Omental fat pad (tissue), 3 donors: ENCODE measurements at regions not wholly inside any gene's neighbourhood (a gene's known extent, or its start where the extent isn't known, plus 50 kb on each side); places are given as distances from the start of the nearest gene placed in this dataset.
A peak's percentile ranks its signal among the peaks of the same experiment; 100 is the strongest.

Experiments
- ATAC-seq: fragments of 150-250 bp; one replicate; pipeline ENCODE4 v1.9.1; 2016; ENCODE audit warnings: mild to moderate bottlenecking, moderate library complexity; ENCODE audit not compliant: low FRiP score
- DNase-seq: peaks from one replicate; pipeline ENCODE4 v3.0.0-alpha.2; 2019; ENCODE audit warnings: low spot score
- CTCF ChIP-seq, 3 donors: fragments of 450-650 bp; IDR thresholded peaks; one replicate each; pipeline ENCODE4 v1.5.1; 2016 to 2017; ENCODE audit warnings: antibody characterized with exemption in 3 of 3, mild to moderate bottlenecking in 3 of 3, moderate library complexity in 2 of 3

- DNase-seq: no peak
- ATAC-seq: no peak
- TF ChIP-seq CTCF (IDR thresholded peaks at IDR 0.05): no peak
These were observed 640.0 kb upstream of the CCDC54 start for GRCh38 chr3:106737265-106737664.

GRCh38 chr3:106740116-106740515, 637.1 kb upstream of the CCDC54 start:
- DNase-seq: no peak
- no peak for ATAC-seq
- no peak for TF ChIP-seq CTCF (IDR thresholded peaks at IDR 0.05)

GRCh38 chr3:106745344-106746168, 631.7 kb upstream of the CCDC54 start:
- ATAC-seq: peak; percentile 57
- no peak for DNase-seq
- no peak for TF ChIP-seq CTCF (IDR thresholded peaks at IDR 0.05)

GRCh38 chr3:106746286-106746685, 631.0 kb upstream of the CCDC54 start:
- ATAC-seq: no peak
- TF ChIP-seq CTCF (IDR thresholded peaks at IDR 0.05): no peak

GRCh38 chr3:106748472-106749262, 628.6 kb upstream of the CCDC54 start:
- no peak for TF ChIP-seq CTCF (IDR thresholded peaks at IDR 0.05)
- ATAC-seq: no peak

More at GRCh38 chr3:106746286-106746685, 631.0 kb upstream of the CCDC54 start:
- no peak for DNase-seq

GRCh38 chr3:106750092-106750491, 627.1 kb upstream of the CCDC54 start:
- TF ChIP-seq CTCF (IDR thresholded peaks at IDR 0.05): no peak
- DNase-seq: no peak
- no peak for ATAC-seq

More at GRCh38 chr3:106748472-106749262, 628.6 kb upstream of the CCDC54 start:
- DNase-seq: no peak
